ENCODE measurements at regions not wholly inside any gene's neighbourhood (a gene's known extent, or its start where the extent isn't known, plus 50 kb on each side); places are given as distances from the start of the nearest gene placed in this dataset.

DNA sequence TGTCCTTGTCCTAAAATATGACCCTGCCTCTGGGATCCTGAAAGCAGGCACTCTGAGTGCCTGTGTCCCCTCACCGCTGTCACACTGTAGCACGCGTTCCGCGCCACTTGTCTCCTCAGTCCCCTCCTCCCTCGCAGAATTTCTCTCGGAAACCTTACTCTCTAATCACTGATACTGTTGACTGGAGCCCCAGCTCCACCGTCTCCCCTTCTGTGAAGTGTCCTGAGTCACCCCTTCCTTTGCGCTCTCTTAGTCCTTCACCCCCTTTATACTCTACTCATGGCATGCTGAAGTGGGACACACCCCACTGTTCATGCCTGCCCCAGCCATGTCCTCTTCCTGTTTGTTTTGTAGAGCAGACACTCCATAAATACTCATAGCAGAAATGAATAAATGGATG, 104.7 kb downstream of the ZNF664 start:
- TF ChIP-seq, protein P1, sequence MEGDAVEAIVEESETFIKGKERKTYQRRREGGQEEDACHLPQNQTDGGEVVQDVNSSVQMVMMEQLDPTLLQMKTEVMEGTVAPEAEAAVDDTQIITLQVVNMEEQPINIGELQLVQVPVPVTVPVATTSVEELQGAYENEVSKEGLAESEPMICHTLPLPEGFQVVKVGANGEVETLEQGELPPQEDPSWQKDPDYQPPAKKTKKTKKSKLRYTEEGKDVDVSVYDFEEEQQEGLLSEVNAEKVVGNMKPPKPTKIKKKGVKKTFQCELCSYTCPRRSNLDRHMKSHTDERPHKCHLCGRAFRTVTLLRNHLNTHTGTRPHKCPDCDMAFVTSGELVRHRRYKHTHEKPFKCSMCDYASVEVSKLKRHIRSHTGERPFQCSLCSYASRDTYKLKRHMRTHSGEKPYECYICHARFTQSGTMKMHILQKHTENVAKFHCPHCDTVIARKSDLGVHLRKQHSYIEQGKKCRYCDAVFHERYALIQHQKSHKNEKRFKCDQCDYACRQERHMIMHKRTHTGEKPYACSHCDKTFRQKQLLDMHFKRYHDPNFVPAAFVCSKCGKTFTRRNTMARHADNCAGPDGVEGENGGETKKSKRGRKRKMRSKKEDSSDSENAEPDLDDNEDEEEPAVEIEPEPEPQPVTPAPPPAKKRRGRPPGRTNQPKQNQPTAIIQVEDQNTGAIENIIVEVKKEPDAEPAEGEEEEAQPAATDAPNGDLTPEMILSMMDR (IDR thresholded peaks at IDR 0.05; ENCODE audit: low read length) = no peak
- TF ChIP-seq EZH2 (IDR thresholded peaks at IDR 0.05; ENCODE audit: borderline replicate concordance, low read length) = no peak
- no peak overlapping the region for H3K4me2 ChIP-seq (ENCODE audit: low read length)

DNA sequence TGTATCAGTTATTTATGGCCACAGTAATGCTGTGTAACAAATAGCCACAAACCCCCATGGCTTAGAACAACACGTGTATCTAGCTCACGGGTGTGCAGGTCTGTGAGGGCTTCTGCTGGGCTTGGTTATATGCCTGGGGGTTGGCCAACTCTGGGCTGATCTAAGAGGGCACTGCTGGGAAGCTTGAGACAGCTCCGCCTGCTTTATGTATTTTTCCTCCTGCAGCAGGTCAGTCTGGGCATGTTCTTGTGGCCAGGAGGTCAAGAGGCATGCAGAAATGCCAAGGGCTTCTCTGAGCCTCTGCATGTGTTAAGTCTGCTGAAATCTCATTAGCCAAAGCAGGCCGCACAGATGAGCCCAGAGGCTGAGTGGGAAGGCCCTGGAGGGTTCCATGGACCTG, 105.8 kb downstream of the ZNF664 start:
- no peak for TF ChIP-seq EZH2 (IDR thresholded peaks at IDR 0.05; ENCODE audit: borderline replicate concordance, low read length)
- TF ChIP-seq, protein P1 (IDR thresholded peaks at IDR 0.05; ENCODE audit: low read length) = no peak

More for the DNA sequence above, 104.7 kb downstream of the ZNF664 start:
- Histone ChIP-seq H3K36me3 (ENCODE audit: insufficient read depth, low read length) (no peaks in the 10 kb centered on the region), H3K4me3 (ENCODE audit: low read depth, low read length, poor library complexity, severe bottlenecking) (no peak overlapping the region), H3F3A (ENCODE audit: insufficient read depth, low read length) (no peaks in the 10 kb centered on the region), H3K9me3 (ENCODE audit: low read length) (no peaks in the 10 kb centered on the region), H3K9ac (ENCODE audit: low read length) (no peak overlapping the region), H3K79me2 (ENCODE audit: insufficient read depth, low read length) (no peaks in the 10 kb centered on the region), H3K9me2 (ENCODE audit: low read depth, low read length) (no peaks in the 10 kb centered on the region), H3K4me1 (ENCODE audit: insufficient read depth, low read length, severe bottlenecking) (no peaks in the 10 kb centered on the region), H2AFZ (ENCODE audit: low read length) (no peak overlapping the region), H3K27ac (ENCODE audit: low read depth, low read length, poor library complexity, severe bottlenecking) (no peak overlapping the region), H3K27me3 (ENCODE audit: insufficient read depth, low read length) (no peaks in the 10 kb centered on the region; the same call in 1 of the 2 replicates), H4K20me1 (ENCODE audit: insufficient read depth, low read length) (no peaks in the 10 kb centered on the region)

DNA sequence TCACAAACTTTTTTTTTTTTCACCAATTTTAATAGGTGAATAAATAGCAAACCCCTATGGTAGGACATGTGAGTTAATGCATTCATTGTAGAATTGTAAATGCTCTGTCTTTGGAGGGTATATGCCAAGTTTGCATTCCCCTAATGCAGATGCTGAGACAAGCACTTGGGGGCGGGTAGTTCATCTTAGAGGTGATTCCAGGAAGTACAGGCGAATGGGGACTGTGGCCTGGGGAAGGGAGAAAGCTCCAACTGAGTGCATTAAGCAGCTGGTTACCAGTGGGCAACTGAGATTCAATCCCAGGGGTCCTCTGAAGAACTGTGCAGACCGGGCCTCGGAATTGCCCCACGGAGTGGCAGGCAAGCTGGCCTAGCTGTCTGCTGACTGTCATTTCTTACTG, 107.6 kb downstream of the ZNF664 start:
- no peak overlapping the region for H3K4me2 ChIP-seq (ENCODE audit: low read length)
- TF ChIP-seq EZH2 (IDR thresholded peaks at IDR 0.05; ENCODE audit: borderline replicate concordance, low read length) = no peak
- TF ChIP-seq, protein P1 (IDR thresholded peaks at IDR 0.05; ENCODE audit: low read length) = no peak

More for the DNA sequence above, 105.8 kb downstream of the ZNF664 start:
- Histone ChIP-seq H3K27me3 (ENCODE audit: insufficient read depth, low read length) (no peaks in the 10 kb centered on the region), H3K4me1 (ENCODE audit: insufficient read depth, low read length, severe bottlenecking) (no peaks in the 10 kb centered on the region), H3K9ac (ENCODE audit: low read length) (no peak overlapping the region), H3F3A (ENCODE audit: insufficient read depth, low read length) (no peaks in the 10 kb centered on the region), H3K9me2 (ENCODE audit: low read depth, low read length) (no peaks in the 10 kb centered on the region), H3K27ac (ENCODE audit: low read depth, low read length, poor library complexity, severe bottlenecking) (no peak overlapping the region), H3K79me2 (ENCODE audit: insufficient read depth, low read length) (no peaks in the 10 kb centered on the region), H3K4me3 (ENCODE audit: low read depth, low read length, poor library complexity, severe bottlenecking) (no peak overlapping the region), H2AFZ (ENCODE audit: low read length) (no peak overlapping the region), H4K20me1 (ENCODE audit: insufficient read depth, low read length) (no peaks in the 10 kb centered on the region), H3K36me3 (ENCODE audit: insufficient read depth, low read length) (no peaks in the 10 kb centered on the region), H3K9me3 (ENCODE audit: low read length) (no peaks in the 10 kb centered on the region), H3K4me2 (ENCODE audit: low read length) (no peak overlapping the region)

More for the DNA sequence above, 107.6 kb downstream of the ZNF664 start:
- Histone ChIP-seq H3K9ac (ENCODE audit: low read length) (no peak overlapping the region), H3K79me2 (ENCODE audit: insufficient read depth, low read length) (no peaks in the 10 kb centered on the region), H3K27ac (ENCODE audit: low read depth, low read length, poor library complexity, severe bottlenecking) (no peak overlapping the region), H3K4me1 (ENCODE audit: insufficient read depth, low read length, severe bottlenecking) (no peaks in the 10 kb centered on the region), H3K9me2 (ENCODE audit: low read depth, low read length) (no peaks in the 10 kb centered on the region), H3F3A (ENCODE audit: insufficient read depth, low read length) (no peaks in the 10 kb centered on the region), H3K9me3 (ENCODE audit: low read length) (no peaks in the 10 kb centered on the region), H3K4me3 (ENCODE audit: low read depth, low read length, poor library complexity, severe bottlenecking) (no peak overlapping the region), H3K36me3 (ENCODE audit: insufficient read depth, low read length) (no peaks in the 10 kb centered on the region), H2AFZ (ENCODE audit: low read length) (no peak overlapping the region), H4K20me1 (ENCODE audit: insufficient read depth, low read length) (no peaks in the 10 kb centered on the region), H3K27me3 (ENCODE audit: insufficient read depth, low read length) (no peaks in the 10 kb centered on the region)
